CD4-positive, alpha-beta memory T cell (primary cell): ENCODE measurements at regions not wholly inside any gene's neighbourhood (a gene's known extent, or its start where the extent isn't known, plus 50 kb on each side); places are given as distances from the start of the nearest gene placed in this dataset.

ENCODE experiments used
- CTCF ChIA-PET: fragments of 350-600 bp; sonication (Branson Sonifier 250); formaldehyde crosslinking; loops from one replicate; lab custom pipeline; 2021; ENCODE audit warnings: inconsistent platforms; ENCODE audit not compliant: partially characterized antibody; lab: Charles Lee
- POLR2A ChIA-PET: fragments of 350-600 bp; sonication (Branson Sonifier 250); formaldehyde crosslinking; loops from one replicate; lab custom pipeline; 2021; ENCODE audit not compliant: partially characterized antibody; lab: Charles Lee
- DNase-seq, 5 donors: peaks; one replicate each; pipeline versions ENCODE4 v3.0.0 to v3.0.0-alpha.2; 2020 to 2022; ENCODE audit warnings: mixed read lengths in 1 of 5
- H3K27ac ChIP-seq: one replicate; pipeline ENCODE4 v1.7.0; 2013; ENCODE audit warnings: low read depth, low read length
- H3K27me3 ChIP-seq: 2 replicates; pipeline ENCODE4 v1.7.0; 2013; ENCODE audit warnings: mild to moderate bottlenecking, low read length, moderate library complexity; ENCODE audit not compliant: insufficient read depth
- H3K36me3 ChIP-seq: 2 replicates; pipeline ENCODE4 v1.7.0; 2013; ENCODE audit warnings: mild to moderate bottlenecking, low read length, moderate library complexity; ENCODE audit not compliant: insufficient read depth
- H3K4me1 ChIP-seq: 2 replicates; pipeline ENCODE4 v1.7.0; 2013; ENCODE audit warnings: mild to moderate bottlenecking, low read length, moderate library complexity; ENCODE audit not compliant: insufficient read depth
- H3K4me3 ChIP-seq, 2 donors: one replicate each; pipeline ENCODE4 v1.7.0; 2013; ENCODE audit warnings: low read length in 2 of 2, mild to moderate bottlenecking in 1 of 2
- H3K9me3 ChIP-seq, 2 donors: one replicate each; pipeline ENCODE4 v1.7.0; 2013; ENCODE audit warnings: low read length in 2 of 2, control low read depth in 1 of 2; ENCODE audit not compliant: control insufficient read depth in 1 of 2
- H3K27ac Mint-ChIP-seq, 7 donors: one replicate each; pipeline ENCODE4 v1.8.0; 2020 to 2021; ENCODE audit warnings: mixed read lengths in 7 of 7, mild to moderate bottlenecking in 6 of 7, inconsistent platforms in 3 of 7, moderate library complexity in 3 of 7
- H3K27me3 Mint-ChIP-seq, 2 donors: one replicate each; pipeline ENCODE4 v1.8.0; 2020 to 2021; ENCODE audit warnings: mixed read lengths in 2 of 2
- H3K36me3 Mint-ChIP-seq, 2 donors: one replicate each; pipeline ENCODE4 v1.8.0; 2020 to 2021; ENCODE audit warnings: mixed read lengths in 2 of 2, inconsistent platforms in 1 of 2, mild to moderate bottlenecking in 1 of 2
- H3K4me1 Mint-ChIP-seq, 4 donors: one replicate each; pipeline ENCODE4 v1.8.0; 2020 to 2021; ENCODE audit warnings: mixed read lengths in 4 of 4, mild to moderate bottlenecking in 1 of 4
- H3K4me3 Mint-ChIP-seq, 8 donors: one replicate each; pipeline ENCODE4 v1.8.0; 2020 to 2021; ENCODE audit warnings: mixed read lengths in 8 of 8, mild to moderate bottlenecking in 7 of 8, moderate library complexity in 6 of 8, inconsistent platforms in 3 of 8
- H3K9me3 Mint-ChIP-seq, 8 donors: one replicate each; pipeline ENCODE4 v1.8.0; 2020 to 2021; ENCODE audit warnings: mixed read lengths in 8 of 8, mild to moderate bottlenecking in 5 of 8, inconsistent platforms in 3 of 8, moderate library complexity in 1 of 8
- intact Hi-C: fragments of 100-400 bp; cut with micrococcal nuclease; formaldehyde crosslinking; loops from one replicate; pipeline ENCODE4 v1.15.1; 2023

DNA sequence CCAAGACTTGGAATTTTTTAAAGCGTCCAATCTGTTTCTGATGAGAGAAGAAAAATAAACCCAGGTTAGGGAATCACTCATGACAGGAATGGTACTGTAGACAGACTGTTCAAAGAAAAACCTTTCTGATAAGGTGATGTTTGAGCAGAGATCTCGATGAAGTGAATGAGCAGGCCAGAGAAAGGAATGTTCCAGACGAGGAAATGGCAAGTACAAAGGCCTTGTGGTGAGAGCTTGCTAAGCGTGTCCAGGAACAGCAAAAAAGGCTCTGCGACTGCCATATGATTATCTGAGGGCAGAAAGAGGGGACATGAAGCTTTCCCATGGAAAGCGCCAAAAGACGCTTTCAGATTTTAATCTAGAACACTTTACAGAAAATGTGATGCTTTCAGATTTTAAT is 458.4 kb upstream of the SOX5 start:
- intact Hi-C loops: no loop called here
- no peaks in the 10 kb centered on the region for H3K4me1 Mint-ChIP-seq
- H3K27me3 Mint-ChIP-seq: no peaks in the 10 kb centered on the region
- Histone ChIP-seq H3K36me3 (no peaks in the 10 kb centered on the region), H3K9me3 (no peaks in the 10 kb centered on the region), H3K4me3 (no peak overlapping the region), H3K4me1 (no peaks in the 10 kb centered on the region), H3K27me3 (no peaks in the 10 kb centered on the region), H3K27ac (no peak overlapping the region)
- H3K4me3 Mint-ChIP-seq: no peak overlapping the region
- H3K27ac Mint-ChIP-seq: no peak overlapping the region
- no peak for DNase-seq
- POLR2A ChIA-PET: no interaction called here
- CTCF ChIA-PET: no interaction called here
- H3K9me3 Mint-ChIP-seq: peaks cover 0 to 7% (median 0%) of the 10 kb centered on the region in 8 donors
- no peaks in the 10 kb centered on the region for H3K36me3 Mint-ChIP-seq

DNA sequence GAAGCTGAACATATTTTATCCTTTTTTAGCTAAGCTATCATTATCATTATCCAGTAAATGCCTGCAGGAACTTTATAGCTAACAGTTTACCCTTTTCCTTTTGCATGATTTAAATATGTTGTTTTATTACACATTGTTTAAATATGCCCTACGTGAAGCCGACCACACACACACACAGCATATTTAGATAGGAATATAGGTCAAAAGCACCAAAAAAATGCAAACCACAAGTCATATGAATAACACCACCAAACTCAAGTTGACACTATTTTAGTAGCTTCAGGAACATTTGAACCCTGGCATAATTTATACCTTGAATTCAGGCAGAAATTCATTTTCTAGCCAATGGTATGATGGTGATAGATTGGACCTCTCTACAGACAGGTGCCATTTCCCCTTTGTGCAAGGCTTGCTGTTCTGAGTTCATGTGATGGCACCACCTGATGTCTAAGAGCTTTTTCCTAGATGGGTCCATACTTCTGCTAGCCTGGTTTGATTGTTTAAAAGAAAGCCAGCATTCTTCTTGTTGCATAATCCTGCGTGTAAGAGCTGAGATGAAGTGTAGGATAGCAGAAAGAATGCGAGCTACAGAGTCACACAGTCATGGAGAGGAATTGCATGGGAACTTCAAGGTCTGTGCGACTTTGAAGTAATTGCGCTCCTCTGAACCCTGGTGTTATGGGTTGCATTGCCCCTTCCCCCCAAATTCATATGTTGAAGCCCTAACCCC is 454.8 kb upstream of the SOX5 start:
- Mint-ChIP-seq H3K9me3 (peaks cover 0 to 7% (median 0%) of the 10 kb centered on the region in 8 donors), H3K4me1 (no peaks in the 10 kb centered on the region), H3K27me3 (peaks cover 0 to 2% of the 10 kb centered on the region in 2 donors), H3K4me3 (no peak overlapping the region), H3K27ac (no peak overlapping the region), H3K36me3 (no peaks in the 10 kb centered on the region)
- intact Hi-C loops: no loop called here
- Histone ChIP-seq H3K9me3 (no peaks in the 10 kb centered on the region), H3K27me3 (no peaks in the 10 kb centered on the region), H3K36me3 (no peaks in the 10 kb centered on the region), H3K27ac (no peak overlapping the region), H3K4me3 (no peak overlapping the region), H3K4me1 (no peaks in the 10 kb centered on the region)
- DNase-seq: no peak
- ChIA-PET POLR2A (no interaction called here), CTCF (no interaction called here)

- intact Hi-C loops: no loop called here
- H3K4me3 ChIP-seq: no peak overlapping the region
- Mint-ChIP-seq H3K4me1 (no peaks in the 10 kb centered on the region), H3K27ac (no peak overlapping the region), H3K9me3 (peaks cover 0 to 3% (median 0%) of the 10 kb centered on the region in 8 donors), H3K36me3 (no peaks in the 10 kb centered on the region), H3K27me3 (peaks cover 0 to 2% of the 10 kb centered on the region in 2 donors), H3K4me3 (no peak overlapping the region)
- no peaks in the 10 kb centered on the region for H3K36me3 ChIP-seq
- CTCF ChIA-PET: no interaction called here
- H3K9me3 ChIP-seq: no peaks in the 10 kb centered on the region
- DNase-seq: no peak
- H3K27ac ChIP-seq: no peak overlapping the region
- no peaks in the 10 kb centered on the region for H3K27me3 ChIP-seq
- no peaks in the 10 kb centered on the region for H3K4me1 ChIP-seq
- POLR2A ChIA-PET: no interaction called here
Measured at GRCh38 chr12:24400533-24400932, 451.1 kb upstream of the SOX5 start.

DNA sequence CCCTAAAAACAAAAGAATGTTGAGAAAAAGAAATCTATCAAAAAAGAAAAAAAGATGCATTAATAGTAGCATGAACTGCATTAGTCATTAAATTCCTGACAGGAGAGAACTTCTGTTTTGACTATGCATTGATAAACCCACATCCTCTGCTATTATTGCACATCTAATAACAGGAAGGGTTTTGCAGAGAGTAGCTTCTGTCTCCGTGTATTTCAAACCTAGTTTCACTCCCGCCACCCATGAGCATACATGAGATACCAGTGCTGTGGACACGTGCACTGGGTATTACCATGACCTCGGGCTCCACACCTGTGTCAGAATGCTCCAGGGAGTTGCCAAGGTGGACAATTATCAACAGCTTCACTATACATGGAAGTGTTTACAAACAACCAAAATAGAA is 449.1 kb upstream of the SOX5 start:
- Mint-ChIP-seq H3K36me3 (no peaks in the 10 kb centered on the region), H3K27ac (no peak overlapping the region), H3K4me3 (no peak overlapping the region), H3K4me1 (no peaks in the 10 kb centered on the region), H3K27me3 (peaks cover 0 to 2% of the 10 kb centered on the region in 2 donors), H3K9me3 (peaks cover 0 to 5% (median 0%) of the 10 kb centered on the region in 8 donors)
- POLR2A ChIA-PET: no interaction called here
- Histone ChIP-seq H3K4me3 (no peak overlapping the region), H3K4me1 (no peaks in the 10 kb centered on the region), H3K9me3 (no peaks in the 10 kb centered on the region), H3K36me3 (no peaks in the 10 kb centered on the region), H3K27ac (no peak overlapping the region), H3K27me3 (no peaks in the 10 kb centered on the region)
- intact Hi-C loops: no loop called here
- CTCF ChIA-PET: no interaction called here
- DNase-seq: no peak

- H3K27me3 Mint-ChIP-seq: peaks cover 2 to 3% of the 10 kb centered on the region in 2 donors
- Histone ChIP-seq H3K4me1 (no peaks in the 10 kb centered on the region), H3K36me3 (no peaks in the 10 kb centered on the region), H3K9me3 (no peaks in the 10 kb centered on the region), H3K27ac (no peak overlapping the region), H3K4me3 (no peak overlapping the region), H3K27me3 (no peaks in the 10 kb centered on the region)
- CTCF ChIA-PET: no interaction called here
- no peak overlapping the region for H3K4me3 Mint-ChIP-seq
- H3K27ac Mint-ChIP-seq: no peak overlapping the region
- intact Hi-C loops: no loop called here
- POLR2A ChIA-PET: no interaction called here
- no peaks in the 10 kb centered on the region for H3K4me1 Mint-ChIP-seq
- no peaks in the 10 kb centered on the region for H3K36me3 Mint-ChIP-seq
- H3K9me3 Mint-ChIP-seq: peaks cover 0 to 13% (median 3%) of the 10 kb centered on the region in 8 donors
- no peak for DNase-seq
Measured at GRCh38 chr12:24396224-24396623, 446.8 kb upstream of the SOX5 start.

DNA sequence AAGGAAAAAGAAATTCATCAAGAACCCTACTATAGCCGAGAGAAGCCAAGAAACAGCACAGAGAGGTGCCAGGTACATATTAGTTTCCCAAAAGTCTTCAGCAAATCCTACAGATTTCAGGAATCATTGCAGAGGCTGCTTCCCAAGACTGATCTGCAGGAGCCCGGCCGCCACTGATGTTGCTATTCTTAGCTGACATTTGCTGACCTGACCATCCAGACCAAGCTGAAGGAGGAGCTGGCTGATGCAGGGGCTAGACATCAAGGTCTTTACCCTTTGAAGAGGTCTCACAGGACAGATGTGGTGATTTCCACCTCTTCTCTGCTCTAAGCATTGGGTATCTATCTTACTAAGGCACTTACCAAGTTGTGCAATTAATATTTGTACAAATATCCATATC is 444.8 kb upstream of the SOX5 start:
- Mint-ChIP-seq H3K36me3 (no peaks in the 10 kb centered on the region), H3K4me3 (no peak overlapping the region), H3K27me3 (peaks cover 0 to 3% of the 10 kb centered on the region in 2 donors), H3K27ac (no peak overlapping the region), H3K4me1 (no peaks in the 10 kb centered on the region), H3K9me3 (peaks cover 0 to 17% (median 4%) of the 10 kb centered on the region in 8 donors)
- H3K9me3 ChIP-seq: no peaks in the 10 kb centered on the region
- no peak for DNase-seq
- H3K36me3 ChIP-seq: no peaks in the 10 kb centered on the region
- no peak overlapping the region for H3K27ac ChIP-seq
- intact Hi-C loops: no loop called here
- ChIA-PET CTCF (no interaction called here), POLR2A (no interaction called here)
- H3K4me1 ChIP-seq: no peaks in the 10 kb centered on the region
- H3K27me3 ChIP-seq: no peaks in the 10 kb centered on the region
- no peak overlapping the region for H3K4me3 ChIP-seq

DNA sequence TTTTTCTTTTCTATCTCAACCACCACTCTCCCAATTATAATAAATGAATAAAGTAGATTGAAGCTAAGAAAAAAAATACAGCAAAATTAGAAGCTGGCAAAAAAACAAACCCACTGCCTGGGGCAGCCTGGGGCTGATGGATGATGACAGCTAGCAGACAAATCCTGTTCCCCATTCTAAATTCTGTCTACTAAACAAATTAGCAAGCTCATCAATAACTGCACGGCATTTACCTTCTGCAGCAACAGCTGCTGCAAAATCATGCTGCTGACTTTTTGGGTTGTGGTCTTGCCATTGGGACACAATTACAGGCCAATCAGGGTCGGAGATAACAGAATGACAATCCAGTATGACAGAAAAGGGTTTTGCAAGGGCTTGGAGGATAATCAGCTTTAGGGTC is 443.6 kb upstream of the SOX5 start:
- Mint-ChIP-seq H3K27ac (no peak overlapping the region), H3K27me3 (peaks cover 0 to 3% of the 10 kb centered on the region in 2 donors)

More for the DNA sequence above, 443.6 kb upstream of the SOX5 start:
- Histone ChIP-seq H3K27ac (no peak overlapping the region), H3K36me3 (no peaks in the 10 kb centered on the region), H3K27me3 (no peaks in the 10 kb centered on the region), H3K4me1 (no peaks in the 10 kb centered on the region), H3K9me3 (no peaks in the 10 kb centered on the region), H3K4me3 (no peak overlapping the region)
- intact Hi-C loops: no loop called here
- ChIA-PET POLR2A (no interaction called here), CTCF (no interaction called here)
- peaks cover 0 to 17% (median 6%) of the 10 kb centered on the region in 8 donors for H3K9me3 Mint-ChIP-seq
- no peaks in the 10 kb centered on the region for H3K4me1 Mint-ChIP-seq
- no peak for DNase-seq
- no peaks in the 10 kb centered on the region for H3K36me3 Mint-ChIP-seq
- no peak overlapping the region for H3K4me3 Mint-ChIP-seq
